ENCODE measurements at regions not wholly inside any gene's neighbourhood (a gene's known extent, or its start where the extent isn't known, plus 50 kb on each side); places are given as distances from the start of the nearest gene placed in this dataset.

DNA sequence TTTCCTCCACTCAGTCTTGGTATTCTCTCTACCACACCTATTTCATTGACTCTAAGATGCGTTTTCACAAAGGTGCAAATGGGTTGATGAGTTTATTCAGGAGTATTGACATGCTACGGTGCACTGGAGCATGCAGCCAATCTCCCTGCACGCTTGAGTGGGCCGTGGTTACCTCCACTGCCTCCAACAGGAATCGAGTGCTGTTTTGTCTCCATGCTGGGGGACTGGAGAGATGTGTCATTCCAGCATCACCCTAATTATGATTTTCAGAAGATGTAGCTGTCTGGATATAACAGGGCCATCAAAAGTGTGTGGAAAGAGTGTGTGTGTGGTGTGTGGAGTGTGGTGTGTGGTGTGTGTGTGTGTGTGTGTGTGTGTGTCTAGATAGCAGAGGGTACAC is 351.6 kb upstream of the ZFHX3 start:
- TF ChIP-seq, protein P1, sequence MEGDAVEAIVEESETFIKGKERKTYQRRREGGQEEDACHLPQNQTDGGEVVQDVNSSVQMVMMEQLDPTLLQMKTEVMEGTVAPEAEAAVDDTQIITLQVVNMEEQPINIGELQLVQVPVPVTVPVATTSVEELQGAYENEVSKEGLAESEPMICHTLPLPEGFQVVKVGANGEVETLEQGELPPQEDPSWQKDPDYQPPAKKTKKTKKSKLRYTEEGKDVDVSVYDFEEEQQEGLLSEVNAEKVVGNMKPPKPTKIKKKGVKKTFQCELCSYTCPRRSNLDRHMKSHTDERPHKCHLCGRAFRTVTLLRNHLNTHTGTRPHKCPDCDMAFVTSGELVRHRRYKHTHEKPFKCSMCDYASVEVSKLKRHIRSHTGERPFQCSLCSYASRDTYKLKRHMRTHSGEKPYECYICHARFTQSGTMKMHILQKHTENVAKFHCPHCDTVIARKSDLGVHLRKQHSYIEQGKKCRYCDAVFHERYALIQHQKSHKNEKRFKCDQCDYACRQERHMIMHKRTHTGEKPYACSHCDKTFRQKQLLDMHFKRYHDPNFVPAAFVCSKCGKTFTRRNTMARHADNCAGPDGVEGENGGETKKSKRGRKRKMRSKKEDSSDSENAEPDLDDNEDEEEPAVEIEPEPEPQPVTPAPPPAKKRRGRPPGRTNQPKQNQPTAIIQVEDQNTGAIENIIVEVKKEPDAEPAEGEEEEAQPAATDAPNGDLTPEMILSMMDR (conservative IDR thresholded peaks at IDR 0.05) = no peak
- TF ChIP-seq ZFX (IDR thresholded peaks at IDR 0.05) = no peak

Measured in C4-2B (cell line).